UCSD-AML1 (cell line): ENCODE measurements at regions not wholly inside any gene's neighbourhood (a gene's known extent, or its start where the extent isn't known, plus 50 kb on each side); places are given as distances from the start of the nearest gene placed in this dataset.

ENCODE experiments used
- DNase-seq: peaks from one replicate; lab custom pipeline; 2025; ENCODE audit not compliant: unreplicated experiment; lab: John Stamatoyannopoulos, UW

DNA sequence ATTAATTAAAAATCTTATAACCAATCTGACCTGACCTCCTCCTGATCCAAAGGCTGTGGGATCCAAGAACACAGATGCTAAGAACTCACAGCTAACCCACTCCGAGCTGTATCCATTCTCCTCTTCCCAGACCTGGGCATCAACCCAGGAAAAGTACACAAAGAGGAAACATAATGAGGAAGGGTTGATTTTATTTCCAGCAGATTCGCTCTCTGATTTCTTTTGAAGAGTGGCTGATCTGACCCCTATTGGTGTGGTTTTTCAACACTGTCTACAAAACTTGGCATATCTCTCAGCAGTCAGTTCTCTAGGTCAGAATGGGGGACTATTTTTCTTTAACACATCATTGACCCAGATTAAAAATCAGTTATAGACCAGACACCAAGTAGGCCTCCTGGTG, 201.9 kb upstream of the UBASH3B start:
- no peak for DNase-seq

DNA sequence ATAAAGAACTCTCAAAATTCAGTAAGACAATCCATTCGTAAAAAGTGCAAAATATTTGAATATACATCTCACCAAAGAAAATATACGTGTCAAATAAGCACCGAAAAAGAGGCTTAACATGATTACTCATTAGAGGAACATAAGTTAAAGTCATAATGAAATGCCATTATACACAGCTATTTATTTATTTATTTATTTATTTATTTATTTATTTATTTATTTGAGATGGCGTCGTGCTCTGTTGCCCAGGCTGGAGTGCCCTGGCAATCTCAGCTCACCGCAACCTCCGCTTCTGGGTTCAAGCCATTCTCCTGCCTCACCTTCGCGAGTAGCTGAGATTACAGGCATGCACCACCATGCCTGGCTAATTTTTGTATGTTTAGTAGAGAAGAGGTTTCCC, 203.6 kb upstream of the UBASH3B start:
- DNase-seq = no peak

DNA sequence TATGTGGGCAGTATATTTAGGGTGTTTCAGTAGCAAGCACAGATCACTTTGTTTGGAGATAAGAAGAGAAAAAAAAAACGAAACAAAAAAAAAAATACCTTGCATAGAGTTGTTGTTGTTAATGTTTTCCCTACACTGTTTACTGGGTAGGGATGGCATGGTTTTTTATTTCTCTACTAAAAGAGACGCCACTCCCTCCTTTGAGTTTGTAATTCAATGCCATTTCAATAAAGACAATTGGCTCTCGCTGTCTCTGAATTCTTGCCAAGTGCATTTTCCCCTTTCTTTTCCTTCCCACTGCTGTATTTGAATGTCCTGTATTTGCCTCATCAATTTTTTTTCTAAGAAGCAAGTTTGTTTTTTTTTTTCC, 213.9 kb upstream of the UBASH3B start:
- no peak for DNase-seq

DNA sequence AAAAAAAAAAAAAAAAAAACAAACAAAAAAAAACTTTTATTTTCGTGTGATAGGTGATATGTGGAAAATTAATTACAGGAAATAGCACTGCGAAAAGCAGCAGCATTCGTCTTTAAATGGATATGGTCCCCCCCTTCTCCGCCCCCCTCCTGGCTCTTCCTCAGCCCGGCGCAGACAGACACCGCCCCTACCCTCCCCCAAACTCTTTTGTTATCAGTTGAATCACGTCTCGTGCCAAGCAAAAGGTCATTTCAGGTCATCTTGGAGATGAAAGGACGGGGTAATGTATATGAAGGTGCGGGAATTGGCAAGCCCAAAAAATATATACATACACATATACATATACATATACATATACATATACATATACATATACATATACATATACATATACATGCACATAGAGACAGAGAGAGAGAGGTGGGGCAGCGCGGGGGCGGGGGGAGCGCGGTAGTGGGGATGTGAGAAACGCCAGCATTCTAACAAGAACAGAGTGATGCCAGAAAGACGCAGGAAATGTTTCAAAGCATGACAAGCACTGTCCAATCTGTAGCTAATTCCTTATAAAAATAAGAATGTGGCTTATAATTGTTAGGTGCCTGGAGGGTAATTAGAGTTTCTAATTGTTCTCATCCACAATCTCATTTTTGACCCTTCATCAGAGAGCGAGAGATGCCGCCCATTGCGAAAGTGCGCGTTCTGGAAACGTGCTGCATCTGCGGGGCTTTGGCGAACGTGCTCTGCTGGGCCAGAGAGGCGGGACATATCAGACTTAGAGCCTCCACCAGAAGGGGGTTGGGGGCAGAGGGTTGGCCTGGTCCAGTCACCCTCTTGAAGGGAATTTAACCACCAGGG, 214.5 kb upstream of the UBASH3B start:
- no peak for DNase-seq

DNA sequence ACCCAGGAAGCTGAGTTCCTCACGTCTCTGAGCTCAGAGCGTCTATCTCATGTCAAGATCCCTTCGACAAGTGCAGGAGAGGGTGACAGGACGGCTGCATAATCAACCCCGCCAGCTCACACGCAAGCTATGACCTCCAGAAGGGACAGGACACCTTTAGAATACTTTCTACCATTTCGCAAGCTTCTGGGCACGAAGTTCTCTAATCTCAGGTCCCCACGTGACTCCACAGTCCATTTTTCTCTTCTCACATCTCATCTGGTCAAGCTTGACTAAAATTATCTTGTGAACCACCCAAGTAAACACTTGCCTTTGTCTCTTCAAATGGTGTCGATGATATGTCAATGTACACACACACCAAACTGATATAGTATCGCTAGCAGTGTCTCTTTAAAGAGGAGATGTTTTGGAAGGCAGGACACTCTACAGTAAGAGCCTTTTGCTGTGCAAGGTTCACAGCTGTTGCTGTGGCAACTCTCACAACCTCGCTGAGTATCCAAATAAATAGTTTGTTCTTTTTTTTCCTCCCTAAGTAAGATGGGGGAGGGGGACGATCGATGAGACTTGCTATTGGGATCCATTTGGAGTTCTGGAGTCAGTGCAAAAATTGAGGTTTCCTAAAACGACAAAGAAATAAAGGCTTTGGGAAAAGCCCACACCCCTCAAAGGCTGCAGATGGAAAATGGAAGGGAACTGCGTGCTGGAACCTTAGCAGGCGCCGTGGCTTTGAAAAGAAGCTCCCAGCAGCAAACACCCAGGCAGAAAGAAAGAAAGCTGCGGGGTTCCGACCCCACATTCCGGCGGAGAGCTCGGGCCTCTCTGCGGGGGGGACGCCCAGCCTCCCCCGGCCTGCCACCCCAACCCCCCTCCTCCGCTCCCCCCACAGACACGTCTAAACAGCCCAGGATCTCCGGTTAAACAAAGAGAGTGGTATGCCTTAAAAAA, 215.4 kb upstream of the UBASH3B start:
- no peak for DNase-seq

DNA sequence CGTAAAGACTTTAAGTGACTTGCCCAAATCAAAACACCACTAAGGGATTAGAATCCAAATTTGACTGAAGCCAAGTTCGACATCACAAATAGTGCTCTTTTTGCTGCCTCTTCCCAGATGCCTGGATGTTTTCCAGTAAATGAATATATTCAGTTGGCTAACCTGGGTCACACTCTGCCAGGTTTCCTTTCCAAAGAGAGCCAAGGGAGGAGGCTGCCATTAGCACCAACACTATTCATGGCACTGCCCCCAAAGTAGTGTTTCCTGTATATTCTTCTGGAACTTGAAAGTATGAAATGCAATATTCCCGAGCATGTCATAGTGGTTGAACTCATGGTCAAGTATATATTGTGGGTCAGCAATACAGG, 219.3 kb upstream of the UBASH3B start:
- DNase-seq = no peak

DNA sequence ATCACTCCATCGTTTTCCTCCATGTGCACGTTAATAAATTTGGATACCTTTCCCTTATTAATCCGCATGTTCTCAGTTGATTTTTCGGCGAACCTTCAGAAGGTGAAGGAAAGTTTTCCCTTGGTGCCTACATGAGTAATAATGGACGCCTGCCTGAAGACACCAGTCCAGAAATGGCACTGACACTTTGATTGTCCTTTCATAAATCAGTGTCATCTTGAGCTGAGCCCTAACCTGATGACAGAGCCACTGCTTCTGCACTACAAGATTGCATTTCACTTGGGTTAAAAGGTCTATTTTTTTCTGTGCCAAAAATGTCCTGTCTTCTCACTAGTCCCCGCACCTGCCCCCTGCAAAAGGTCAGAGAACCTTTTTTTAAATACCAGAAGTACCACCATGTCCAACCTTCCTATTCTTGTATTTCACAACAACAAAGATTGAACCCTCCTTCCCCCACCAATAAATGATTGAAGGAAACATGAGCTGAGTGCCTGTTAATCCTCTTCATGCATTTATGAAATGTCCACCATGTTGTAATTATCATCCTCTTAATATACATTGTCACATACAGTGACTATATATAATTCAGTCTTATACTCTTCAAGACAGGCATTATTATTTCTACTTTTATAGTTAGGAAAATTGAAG, 219.9 kb upstream of the UBASH3B start:
- no peak for DNase-seq

DNA sequence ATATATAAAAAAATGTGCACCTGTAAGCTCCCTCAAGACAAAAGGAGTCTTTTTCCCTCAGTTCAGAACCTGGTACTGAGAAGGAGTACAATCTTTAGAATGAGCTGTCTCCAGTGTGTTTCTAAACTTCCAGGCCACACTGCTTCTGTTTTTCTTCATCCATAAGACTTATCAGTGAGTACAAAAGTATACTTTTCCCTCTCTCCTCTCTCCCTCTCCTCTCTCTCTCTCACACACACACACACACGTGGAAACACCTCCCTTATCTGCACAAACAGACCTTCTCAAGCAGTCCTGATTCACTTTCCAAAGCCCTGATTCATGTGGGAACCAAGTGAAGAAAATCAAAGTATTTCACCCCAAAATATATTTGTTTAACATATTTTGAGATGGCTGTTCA, 220.7 kb upstream of the UBASH3B start:
- no peak for DNase-seq

DNA sequence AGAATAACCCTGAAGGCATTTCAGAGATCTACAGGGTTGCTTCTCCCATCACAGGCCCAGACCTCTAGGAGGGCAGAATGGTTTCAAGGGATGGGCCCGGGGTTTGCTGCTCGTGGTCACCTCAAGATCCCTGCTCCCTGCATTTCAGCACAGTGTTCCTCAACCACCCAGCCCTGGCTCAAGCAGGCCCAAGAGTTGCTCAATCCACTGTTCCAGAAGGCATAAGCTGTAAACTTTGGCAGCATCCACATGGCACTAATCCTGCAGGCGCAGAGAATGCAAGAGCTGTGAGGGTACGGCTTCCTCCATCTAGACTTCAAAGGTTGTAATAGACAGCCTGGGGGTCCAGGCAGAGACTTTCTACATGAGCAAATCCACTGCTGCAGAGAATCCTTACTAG, 225.0 kb upstream of the UBASH3B start:
- no peak for DNase-seq

DNA sequence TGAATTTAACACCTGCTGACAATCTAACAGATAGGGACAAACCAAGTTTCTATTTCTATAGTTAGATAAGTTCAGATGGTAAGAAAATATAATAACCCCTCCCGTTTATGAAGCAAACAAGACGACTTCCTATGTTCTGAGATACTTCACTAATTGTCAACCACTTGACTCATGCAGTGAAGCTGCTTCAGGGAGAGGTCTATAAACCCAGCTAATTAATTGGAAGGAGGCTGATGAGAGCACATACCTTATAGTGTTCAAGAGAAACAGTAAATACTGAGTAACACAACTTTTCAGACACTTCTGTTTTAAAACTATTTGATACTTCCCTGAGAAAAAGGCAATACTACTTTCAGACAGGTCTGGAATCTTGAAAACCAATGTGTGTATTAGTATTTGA, 229.4 kb upstream of the UBASH3B start:
- DNase-seq = no peak

DNA sequence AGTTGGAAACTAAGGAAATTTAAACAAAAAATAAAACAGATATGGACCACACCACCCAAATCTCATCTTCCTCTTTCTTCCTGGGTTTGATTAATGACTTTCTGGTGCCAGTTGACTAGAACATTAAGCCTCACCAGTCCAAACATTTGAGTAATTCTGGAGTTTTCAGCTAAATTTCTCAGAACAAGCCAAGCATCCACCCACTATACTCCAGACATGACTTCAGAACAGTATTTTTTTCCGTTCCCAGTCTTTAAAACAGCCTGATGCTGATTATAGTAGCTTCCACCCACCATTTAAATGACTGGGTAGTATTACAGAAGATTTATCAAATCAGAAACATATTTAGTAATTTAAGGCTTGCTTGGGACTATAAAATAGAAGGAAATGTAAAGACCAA, 230.9 kb upstream of the UBASH3B start:
- no peak for DNase-seq

DNA sequence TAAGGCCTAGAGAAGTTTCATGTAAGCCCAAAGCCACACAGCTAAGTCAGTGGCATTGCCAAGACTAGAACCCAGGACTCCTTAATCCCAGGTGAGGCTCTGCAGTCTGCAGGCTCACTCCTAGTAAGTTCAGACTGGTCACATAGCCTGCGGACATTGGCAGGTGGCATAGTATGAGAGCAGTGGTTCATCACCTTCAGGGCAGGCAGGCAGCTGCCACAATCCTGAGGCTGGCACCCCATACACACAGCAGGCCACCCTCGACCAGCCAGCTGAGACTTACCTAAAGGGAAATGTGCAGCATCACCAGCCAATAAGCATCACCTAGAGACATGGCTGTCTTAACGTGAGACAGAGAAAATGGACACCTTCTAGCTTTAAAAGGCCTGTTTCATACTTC, 231.6 kb upstream of the UBASH3B start:
- DNase-seq = no peak

DNA sequence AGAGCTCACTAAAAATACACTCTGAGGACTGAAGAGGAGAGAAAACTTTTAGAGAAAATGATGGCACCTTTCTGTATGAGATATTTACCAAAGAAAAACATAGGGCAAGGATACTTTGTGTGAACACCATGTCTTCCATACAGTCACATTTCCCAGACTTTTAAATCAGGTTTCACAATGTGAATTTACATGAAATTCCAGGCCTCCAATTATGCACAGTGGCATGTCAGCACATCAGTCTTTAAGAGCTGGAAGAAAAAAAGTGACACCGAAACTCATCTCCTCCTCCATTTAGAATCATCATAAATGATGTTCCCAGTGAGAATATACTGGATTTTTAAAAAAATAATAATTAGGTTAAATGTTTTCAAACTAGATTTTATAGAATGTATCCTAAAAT, 232.2 kb upstream of the UBASH3B start:
- no peak for DNase-seq

DNA sequence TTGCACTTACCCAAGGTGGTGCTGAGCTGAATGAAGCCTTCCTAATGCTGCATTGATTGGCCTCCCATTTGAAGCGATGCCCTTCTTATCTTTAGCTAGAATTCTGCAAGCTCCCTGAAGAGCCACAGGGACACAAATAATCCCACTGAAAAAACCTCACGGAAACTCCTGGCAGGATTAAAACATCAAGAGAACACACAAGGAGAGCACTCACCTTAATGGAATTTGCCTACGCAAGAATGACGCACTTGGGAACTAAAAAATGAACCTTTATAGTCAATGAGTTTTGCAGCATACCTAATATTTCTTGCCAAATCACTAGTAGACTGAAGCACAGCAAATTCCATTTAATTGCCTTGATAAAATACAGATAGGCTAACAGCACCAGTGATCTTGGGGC, 232.8 kb upstream of the UBASH3B start:
- DNase-seq = no peak

DNA sequence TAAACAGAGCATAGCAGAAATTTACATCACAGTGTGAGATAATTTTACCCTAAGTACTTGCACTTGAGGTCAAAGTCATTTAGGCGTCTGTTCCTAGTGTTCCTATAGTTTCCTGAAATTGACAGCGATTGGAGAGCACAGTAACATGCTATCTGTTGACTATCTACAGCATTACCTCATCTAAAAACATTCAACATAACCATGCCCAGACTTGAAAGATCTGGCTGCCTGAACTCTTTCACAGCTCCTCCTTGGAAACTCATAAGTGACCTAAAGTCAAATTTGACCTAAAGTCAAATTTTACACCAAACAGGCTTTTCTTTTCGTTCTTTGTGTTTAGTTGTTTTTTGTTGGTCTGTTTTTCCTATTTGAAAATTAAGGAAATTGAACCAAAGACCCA, 233.8 kb upstream of the UBASH3B start:
- DNase-seq = no peak

DNA sequence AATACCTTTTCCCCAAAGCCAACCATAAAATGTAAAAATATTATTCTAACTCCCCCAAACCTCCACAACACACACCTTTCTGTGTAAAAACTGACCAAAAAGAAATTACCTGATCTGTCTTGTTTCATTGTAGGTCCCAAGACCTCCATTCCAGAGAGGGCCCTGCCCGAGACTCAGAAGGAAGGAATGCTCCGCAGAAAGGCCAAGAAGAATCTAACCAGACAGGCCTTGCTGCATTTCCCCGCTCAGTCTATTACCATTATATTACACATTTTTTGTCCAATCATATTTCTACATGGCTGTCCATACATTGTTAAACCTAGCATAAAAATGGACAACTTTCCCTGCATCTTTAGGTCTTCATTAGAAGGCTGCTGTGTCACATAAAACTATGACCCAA, 237.5 kb upstream of the UBASH3B start:
- DNase-seq = no peak

DNA sequence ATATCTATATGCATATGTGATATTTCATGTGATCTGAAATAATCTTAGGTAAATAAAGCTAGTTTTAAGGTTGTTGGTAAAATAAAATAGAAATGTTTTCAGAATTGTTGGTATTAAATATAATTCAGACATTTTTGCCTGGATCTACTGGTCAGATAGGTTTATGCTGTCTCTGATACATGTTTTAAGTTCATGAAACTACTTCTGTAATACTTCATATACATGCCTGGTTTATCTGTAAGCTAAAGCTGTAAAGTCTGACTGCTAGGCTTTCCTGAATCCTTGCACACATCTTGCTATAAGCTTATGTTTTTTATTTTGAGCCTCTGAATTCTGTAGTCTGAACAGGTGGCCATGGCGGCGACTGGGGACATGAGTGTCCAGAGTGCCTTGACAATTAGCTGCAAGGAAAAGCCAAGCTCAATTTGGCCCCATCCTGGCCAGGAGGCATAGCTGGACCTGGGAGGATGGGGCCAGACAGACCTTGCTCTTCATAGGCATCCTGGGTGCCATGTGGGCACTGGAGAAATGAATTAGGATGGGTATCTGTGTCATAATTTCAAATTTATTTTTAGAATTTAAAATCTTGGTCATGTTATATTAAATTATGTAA, 241.0 kb upstream of the UBASH3B start:
- no peak for DNase-seq

DNA sequence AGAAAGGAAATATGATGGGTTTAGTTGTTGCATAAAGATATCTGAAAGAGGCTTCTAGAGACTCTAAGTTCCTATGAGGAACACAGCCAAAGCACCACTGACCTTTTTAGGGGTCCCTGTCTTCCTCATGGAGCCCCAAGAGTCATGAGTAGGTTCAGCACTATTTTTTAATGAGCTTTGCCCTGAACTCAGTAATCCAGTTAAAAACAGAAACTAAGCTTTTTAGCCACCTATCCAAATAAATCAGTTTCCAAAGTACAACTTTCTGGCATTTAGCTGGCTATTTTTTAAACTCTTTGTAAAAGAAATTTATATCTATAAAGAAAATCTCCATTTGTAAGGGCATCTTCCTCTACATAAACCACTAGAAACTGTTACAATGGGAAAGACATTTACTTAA, 241.8 kb upstream of the UBASH3B start:
- DNase-seq = no peak

DNA sequence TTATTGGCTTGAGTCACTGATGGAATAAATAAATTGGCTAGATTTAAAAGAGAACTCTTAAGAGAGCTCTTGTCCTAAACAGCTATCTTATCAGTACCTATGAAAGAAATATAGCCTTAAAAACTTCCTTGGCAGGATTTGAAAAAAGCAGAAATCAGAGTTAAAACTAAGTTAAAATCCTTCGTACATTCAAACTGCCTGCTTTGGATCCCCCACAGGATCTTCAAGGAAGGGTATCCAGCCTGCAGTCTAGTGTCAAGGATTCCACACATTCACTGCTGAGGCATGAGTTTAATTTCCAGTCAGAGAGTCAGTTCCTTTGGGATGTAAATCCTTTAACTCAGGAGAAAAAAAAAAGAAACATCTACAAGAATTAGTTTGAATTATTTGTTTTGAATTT, 242.9 kb upstream of the UBASH3B start:
- no peak for DNase-seq

DNA sequence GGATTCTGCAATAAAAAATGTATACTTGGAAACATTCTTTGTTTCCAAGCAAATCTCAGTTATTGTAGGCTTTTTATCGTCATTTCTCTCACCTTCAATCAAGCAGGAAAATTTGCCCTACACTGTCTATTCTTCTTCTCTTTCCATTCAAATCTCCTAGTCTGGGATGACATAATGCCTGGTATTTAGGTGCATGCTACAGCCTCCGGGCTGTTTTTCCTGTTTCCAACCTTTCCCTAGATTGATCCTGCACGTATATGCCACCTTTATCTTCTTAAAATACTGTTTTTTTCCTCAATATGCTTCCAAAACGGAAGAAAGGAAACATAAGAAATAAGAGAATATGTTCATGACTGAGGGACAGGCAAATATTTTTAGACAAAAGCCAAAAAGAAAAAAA, 249.1 kb upstream of the UBASH3B start:
- no peak for DNase-seq

DNA sequence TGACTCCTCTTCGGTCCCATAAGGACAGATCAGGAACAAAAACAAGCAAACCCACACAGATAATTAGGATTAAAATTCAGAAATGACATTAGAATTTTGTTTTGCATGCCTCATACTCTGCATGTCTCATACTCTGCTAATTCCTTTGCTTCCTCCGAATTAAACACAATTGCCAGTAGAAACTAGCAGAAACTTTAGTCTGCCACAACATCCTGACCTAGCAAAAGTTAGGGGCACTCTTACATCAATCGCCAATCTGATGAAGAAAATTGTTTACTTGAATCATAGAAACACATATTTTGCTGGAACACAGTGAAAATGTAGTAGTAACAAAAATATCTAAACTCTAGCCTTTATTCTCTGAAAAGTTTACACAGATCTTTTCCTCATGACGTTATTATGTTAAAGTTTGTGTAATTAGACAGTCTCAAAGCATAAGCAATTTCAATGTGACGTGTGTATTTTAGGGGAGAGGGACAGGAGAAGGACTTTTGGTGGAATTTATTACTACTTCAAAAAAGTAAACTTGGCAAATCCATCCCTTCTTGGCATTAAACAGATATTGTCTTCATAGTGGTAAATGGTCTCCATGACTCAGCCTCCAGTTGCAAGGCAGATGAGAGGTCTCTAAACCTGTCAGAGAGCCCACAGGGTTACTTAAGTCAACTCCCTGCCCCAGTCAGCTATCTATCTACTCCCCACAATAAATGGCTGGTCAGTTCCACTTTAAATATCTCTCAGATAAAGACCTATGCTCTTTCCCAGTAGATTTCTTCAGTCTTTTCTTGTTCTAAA, 249.8 kb upstream of the UBASH3B start:
- DNase-seq = no peak
